Breast epithelium (tissue), 4 donors: ENCODE measurements at regions not wholly inside any gene's neighbourhood (a gene's known extent, or its start where the extent isn't known, plus 50 kb on each side); places are given as distances from the start of the nearest gene placed in this dataset.

Source experiments
- DNase-seq, 2 donors: peaks; one replicate each; pipeline ENCODE4 v3.0.0-alpha.2; 2019; ENCODE audit warnings: low spot score in 2 of 2
- H3K27ac ChIP-seq, 2 donors: fragments of 200-600 bp; sonication (generic) in 1 of 2; one replicate each; pipeline ENCODE4 v1.5.1; 2016 to 2019; ENCODE audit warnings: mild to moderate bottlenecking in 1 of 2
- H3K27me3 ChIP-seq, 2 donors: fragments of 200-600 bp; sonication (generic) in 1 of 2; one replicate each; pipeline versions ENCODE4 v1.5.1 to v1.6.0; 2017 to 2019; ENCODE audit warnings: control low read depth in 1 of 2, mild to moderate bottlenecking in 1 of 2
- H3K36me3 ChIP-seq: fragments of 200-600 bp; one replicate; pipeline ENCODE4 v1.5.1; 2019
- H3K4me1 ChIP-seq, 2 donors: fragments of 200-600 bp; sonication (generic); one replicate each; pipeline ENCODE4 v1.5.1; 2016 to 2019; ENCODE audit warnings: control low read depth in 1 of 2
- H3K4me3 ChIP-seq, 3 donors: fragments of 200-600 bp; sonication (generic); 1 replicate in 2 of 3; 2 replicates in 1 of 3; pipeline ENCODE4 v1.5.1; 2016 to 2019; ENCODE audit warnings: mild to moderate bottlenecking in 3 of 3, moderate library complexity in 2 of 3
- H3K9me3 ChIP-seq, 2 donors: fragments of 200-600 bp; sonication (generic) in 1 of 2; one replicate each; pipeline ENCODE4 v1.5.1; 2016 to 2019; ENCODE audit warnings: control low read depth in 1 of 2
- CTCF ChIP-seq, 3 donors: fragments of 450-650 bp; IDR thresholded peaks; one replicate each; pipeline ENCODE4 v1.5.1; 2016 to 2017; ENCODE audit warnings: antibody characterized with exemption in 3 of 3, mild to moderate bottlenecking in 3 of 3, moderate library complexity in 3 of 3
- POLR2A ChIP-seq: fragments of 450-650 bp; IDR thresholded peaks from one replicate; pipeline ENCODE4 v1.6.1; 2016; ENCODE audit warnings: antibody characterized with exemption, mild to moderate bottlenecking, moderate library complexity
- POLR2AphosphoS5 ChIP-seq, 3 donors: sonication (generic); formaldehyde crosslinking; IDR thresholded peaks; one replicate each; pipeline ENCODE4 v1.6.1; 2017; ENCODE audit warnings: antibody characterized with exemption in 3 of 3
- intact Hi-C: fragments of 100-400 bp; cut with DNase I; formaldehyde crosslinking; loops from one replicate; pipeline ENCODE4 v1.15.1; 2023; ENCODE audit warnings: low total_unique reads

- no peaks in the 10 kb centered on the region for H3K9me3 ChIP-seq
- no peaks in the 10 kb centered on the region for H3K4me1 ChIP-seq
- no peak overlapping the region for H3K27ac ChIP-seq
- TF ChIP-seq CTCF (IDR thresholded peaks at IDR 0.05) (no peak), POLR2AphosphoS5 (IDR thresholded peaks at IDR 0.05) (no peak), POLR2A (no peak)
- DNase-seq: no peak
- no peak overlapping the region for H3K4me3 ChIP-seq
- H3K27me3 ChIP-seq: no peaks in the 10 kb centered on the region
- no peaks in the 10 kb centered on the region for H3K36me3 ChIP-seq
- intact Hi-C loops: no loop called here
Observed at GRCh38 chr1:221069178-221069903, 190.1 kb downstream of the HLX start.

- no peaks in the 10 kb centered on the region for H3K36me3 ChIP-seq
- no peak for DNase-seq
- no peak overlapping the region for H3K27ac ChIP-seq
- no peaks in the 10 kb centered on the region for H3K4me1 ChIP-seq
- no peaks in the 10 kb centered on the region for H3K9me3 ChIP-seq
- TF ChIP-seq POLR2AphosphoS5 (IDR thresholded peaks at IDR 0.05): no peak
- no peak for TF ChIP-seq POLR2A
- no peak for TF ChIP-seq CTCF (IDR thresholded peaks at IDR 0.05)
- H3K27me3 ChIP-seq: no peaks in the 10 kb centered on the region
- intact Hi-C loops: no loop called here
- H3K4me3 ChIP-seq: no peak overlapping the region
Observed at GRCh38 chr1:221069986-221070385, 190.7 kb downstream of the HLX start.

- H3K4me3 ChIP-seq: no peak overlapping the region
- TF ChIP-seq CTCF (IDR thresholded peaks at IDR 0.05): no peak
- TF ChIP-seq POLR2A: no peak
- no peak for TF ChIP-seq POLR2AphosphoS5 (IDR thresholded peaks at IDR 0.05)
- no peaks in the 10 kb centered on the region for H3K27me3 ChIP-seq
- H3K27ac ChIP-seq: no peak overlapping the region
- no peaks in the 10 kb centered on the region for H3K36me3 ChIP-seq
- DNase-seq: no peak
- no peaks in the 10 kb centered on the region for H3K9me3 ChIP-seq
- H3K4me1 ChIP-seq: no peaks in the 10 kb centered on the region
- intact Hi-C loops: no loop called here
Observed at GRCh38 chr1:221071777-221072176, 192.5 kb downstream of the HLX start.

- Histone ChIP-seq H3K9me3 (no peaks in the 10 kb centered on the region), H3K4me1 (no peaks in the 10 kb centered on the region), H3K27me3 (no peaks in the 10 kb centered on the region), H3K27ac (no peak overlapping the region), H3K4me3 (no peak overlapping the region), H3K36me3 (no peaks in the 10 kb centered on the region)
- intact Hi-C loops: no loop called here
- TF ChIP-seq CTCF (IDR thresholded peaks at IDR 0.05): no peak
- no peak for TF ChIP-seq POLR2A
- no peak for TF ChIP-seq POLR2AphosphoS5 (IDR thresholded peaks at IDR 0.05)
- no peak for DNase-seq
Observed at GRCh38 chr1:221072214-221072613, 193.0 kb downstream of the HLX start.

- H3K9me3 ChIP-seq: no peaks in the 10 kb centered on the region
- H3K27ac ChIP-seq: no peak overlapping the region
- TF ChIP-seq POLR2A (no peak), POLR2AphosphoS5 (IDR thresholded peaks at IDR 0.05) (no peak), CTCF (IDR thresholded peaks at IDR 0.05) (no peak)
- no peaks in the 10 kb centered on the region for H3K36me3 ChIP-seq
- no peaks in the 10 kb centered on the region for H3K27me3 ChIP-seq
- no peaks in the 10 kb centered on the region for H3K4me1 ChIP-seq
- no peak for DNase-seq
- H3K4me3 ChIP-seq: no peak overlapping the region
- intact Hi-C loops: no loop called here
Observed at GRCh38 chr1:221074332-221074731, 195.1 kb downstream of the HLX start.
